Right ventricle myocardium superior (tissue), 1 donor: ENCODE measurements at regions not wholly inside any gene's neighbourhood (a gene's known extent, or its start where the extent isn't known, plus 50 kb on each side); places are given as distances from the start of the nearest gene placed in this dataset.
"Not testable (repeated sequence)": the region's sequence is repeated elsewhere in the genome, so short reads cannot be mapped to it uniquely, and the experiment has no call there.

Experiments
- ATAC-seq: fragments of 200-7000 bp; cut with Tn5 transposase; one replicate; pipeline ENCODE4 v1.9.1; 2020; ENCODE audit warnings: mild to moderate bottlenecking; ENCODE audit not compliant: poor library complexity
- DNase-seq: peaks from one replicate; pipeline ENCODE4 v3.0.0-alpha.2; 2020
- intact Hi-C: fragments of 100-400 bp; cut with DNase I; formaldehyde crosslinking; loops from one replicate; pipeline ENCODE4 v1.11.2; 2022
- donor health status: DM: no; HTN: yes; CAD: no; lungs with severe emphysema.

GRCh38 chr5:97455996-97456395 lies 272.9 kb upstream of the RIOK2 start:
- ATAC-seq: no peak
- intact Hi-C loops: no loop called here
- no peak for DNase-seq

GRCh38 chr5:97458851-97459250 lies 275.8 kb upstream of the RIOK2 start:
- no peak for ATAC-seq
- no peak for DNase-seq
- intact Hi-C loops: no loop called here

- intact Hi-C loops: no loop called here
- ATAC-seq (no peak), DNase-seq (no peak)
These were observed 288.9 kb upstream of the RIOK2 start for GRCh38 chr5:97471951-97472350.

GRCh38 chr5:97475847-97476246 lies 292.8 kb upstream of the RIOK2 start:
- ATAC-seq (no peak), DNase-seq (no peak)
- intact Hi-C loops: no loop called here

GRCh38 chr5:97476852-97477534 lies 293.9 kb upstream of the RIOK2 start:
- intact Hi-C loops: no loop called here
- no peak for ATAC-seq
- no peak for DNase-seq

GRCh38 chr5:97478483-97478882 lies 295.4 kb upstream of the RIOK2 start:
- DNase-seq: no peak
- no peak for ATAC-seq
- intact Hi-C loops: no loop called here

GRCh38 chr5:97480313-97480712 lies 297.3 kb upstream of the RIOK2 start:
- intact Hi-C loops: no loop called here

GRCh38 chr5:97488126-97488668 lies 305.1 kb upstream of the RIOK2 start:
- no peak for DNase-seq
- no peak for ATAC-seq
- intact Hi-C loops: no loop called here

More at GRCh38 chr5:97480313-97480712, 297.3 kb upstream of the RIOK2 start:
- ATAC-seq (no peak), DNase-seq (no peak)

- intact Hi-C loops: no loop called here
- DNase-seq (no peak), ATAC-seq (no peak)
These were observed 306.2 kb upstream of the RIOK2 start for GRCh38 chr5:97489010-97489840.

GRCh38 chr5:97494465-97494864 lies 311.4 kb upstream of the RIOK2 start:
- ATAC-seq: no peak
- intact Hi-C loops: no loop called here
- DNase-seq: no peak

- ATAC-seq (no peak), DNase-seq (no peak)
- intact Hi-C loops: no loop called here
These were observed 312.3 kb upstream of the RIOK2 start for GRCh38 chr5:97495301-97495700.

- no peak for ATAC-seq
- intact Hi-C loops: no loop called here
- no peak for DNase-seq
These were observed 313.0 kb upstream of the RIOK2 start for GRCh38 chr5:97496037-97496436.

- DNase-seq (no peak), ATAC-seq (no peak)
- intact Hi-C loops: no loop called here
These were observed 315.6 kb upstream of the RIOK2 start for GRCh38 chr5:97498657-97499056.

GRCh38 chr5:97499605-97500004 lies 316.6 kb upstream of the RIOK2 start:
- intact Hi-C loops: no loop called here
- ATAC-seq: no peak
- no peak for DNase-seq

- intact Hi-C loops: no loop called here
- DNase-seq: no peak
- no peak for ATAC-seq
These were observed 318.4 kb upstream of the RIOK2 start for GRCh38 chr5:97501286-97501964.

GRCh38 chr5:97501965-97502305 lies 318.9 kb upstream of the RIOK2 start:
- DNase-seq: no peak
- intact Hi-C loops: no loop called here
- no peak for ATAC-seq

- intact Hi-C loops: no loop called here
- no peak for ATAC-seq
- DNase-seq: no peak
These were observed 325.8 kb upstream of the RIOK2 start for GRCh38 chr5:97508864-97509263.

- intact Hi-C loops, DNase-seq, ATAC-seq: not testable (repeated sequence)
These were observed 336.5 kb upstream of the RIOK2 start for GRCh38 chr5:97519565-97519964.

GRCh38 chr5:97523336-97523735 lies 340.3 kb upstream of the RIOK2 start:
- ATAC-seq, DNase-seq, intact Hi-C loops: not testable (repeated sequence)

- ATAC-seq (no peak), DNase-seq (no peak)
- intact Hi-C loops: no loop called here
These were observed 342.7 kb upstream of the RIOK2 start for GRCh38 chr5:97525780-97526179.
